Heart right ventricle (tissue), 16 donors: ENCODE measurements at regions not wholly inside any gene's neighbourhood (a gene's known extent, or its start where the extent isn't known, plus 50 kb on each side); places are given as distances from the start of the nearest gene placed in this dataset.

Experiments used
- ATAC-seq, 8 donors: fragments of 200-7000 bp; cut with Tn5 transposase; one replicate each; pipeline ENCODE4 v1.9.1; 2020; ENCODE audit warnings: mild to moderate bottlenecking in 8 of 8, moderate library complexity in 8 of 8, moderate number of reproducible peaks in 1 of 8
- DNase-seq, 2 donors: peaks; one replicate each; pipeline ENCODE4 v3.0.0-alpha.2; 2020
- H3K27ac ChIP-seq, 10 donors: fragments of 200-600 bp; sonication (generic) in 2 of 10; one replicate each; pipeline versions ENCODE4 v1.5.0 to v1.8.0; 2020 to 2022; ENCODE audit warnings: mild to moderate bottlenecking in 3 of 10
- H3K27me3 ChIP-seq, 7 donors: fragments of 200-600 bp; one replicate each; pipeline ENCODE4 v1.8.0; 2021 to 2022; ENCODE audit warnings: mild to moderate bottlenecking in 2 of 7
- H3K36me3 ChIP-seq, 9 donors: fragments of 200-600 bp; sonication (generic) in 1 of 9; one replicate each; pipeline versions ENCODE4 v1.5.0 to v1.8.0; 2020 to 2022; ENCODE audit warnings: mild to moderate bottlenecking in 2 of 9
- H3K4me1 ChIP-seq, 9 donors: fragments of 200-600 bp; sonication (generic) in 1 of 9; one replicate each; pipeline versions ENCODE4 v1.5.0 to v1.8.0; 2020 to 2022; ENCODE audit warnings: mild to moderate bottlenecking in 4 of 9
- H3K4me3 ChIP-seq, 10 donors: fragments of 200-600 bp; sonication (generic) in 2 of 10; one replicate each; pipeline versions ENCODE4 v1.5.0 to v1.8.0; 2020 to 2022; ENCODE audit warnings: mild to moderate bottlenecking in 7 of 10, moderate library complexity in 2 of 10
- H3K9me3 ChIP-seq, 11 donors: fragments of 200-600 bp in 10 of 11; sonication (generic) in 2 of 11; one replicate each; pipeline versions ENCODE4 v1.5.0 to v1.8.0; 2013 to 2022; ENCODE audit warnings: mild to moderate bottlenecking in 2 of 11, control low read depth in 1 of 11, moderate library complexity in 1 of 11
- WGBS, 2 donors: extraction: QIAGEN DNeasy Blood & Tissue Kit; methylation state at CpG; one replicate each; pipeline ENCODE4 v1.1.7; 2013; ENCODE audit warnings: inconsistent platforms in 1 of 2; 5-methylcytosine and 5-hydroxymethylcytosine counted together
- intact Hi-C, 10 donors: fragments of 100-400 bp; cut with DNase I; formaldehyde crosslinking; loops; one replicate each; pipeline versions ENCODE4 v1.11.1 to v1.14.2; 2022
- TF ChIP-seq, protein P1 (sequence below), 9 donors: fragments of 200-600 bp; sonication (generic) in 2 of 9; IDR thresholded peaks; one replicate each; pipeline versions ENCODE4 v1.5.0 to v1.8.0; 2021 to 2022; ENCODE audit warnings: antibody characterized with exemption in 9 of 9, mild to moderate bottlenecking in 5 of 9, moderate library complexity in 1 of 9
- donor health status: Arrhythmogenic right ventricular cardiomyopathy.
- donor health status: ischemic (EF 13 %, LVEDD 7.1; RV severe dilation, severe dysfunction).
- donor health status: healthy with polysubstance abuse.
- donor health status: DM: no; HTN: yes; CAD: no.
- donor health status: DM: no; HTN: no; CAD: no.
- donor health status: ischemic (EF 25% LVEDD 6.9; RV normal size, moderate dysfunction).
- donor health status: ischemic (EF 25% LVEDD 5.7; RV mildly dilated, moderate dysfunction).
- donor health status: healthy.
- donor health status: DM: yes; HTN: yes; CAD: no.
- donor health status: Ischemic cardiomyopathy.
- donor health status: ischemic (EF 35%, LVEDD 5.7; RV mildly dilated, moderate dysfunction).
- donor health status: nonischemic (EF 11% LVEDD 7.7; RV severe dilation, severe dysfunction).
- donor health status: DM: yes; HTN: yes; CAD: no.
- donor health status: PGD.
- donor health status: ischemic (EF 29% LVEDD 5.4; RV normal size, mild dysfunction).
- donor health status: nonischemic (EF 23%, LVEDD 6.1; RV moderate dilation, normal function).

DNA sequence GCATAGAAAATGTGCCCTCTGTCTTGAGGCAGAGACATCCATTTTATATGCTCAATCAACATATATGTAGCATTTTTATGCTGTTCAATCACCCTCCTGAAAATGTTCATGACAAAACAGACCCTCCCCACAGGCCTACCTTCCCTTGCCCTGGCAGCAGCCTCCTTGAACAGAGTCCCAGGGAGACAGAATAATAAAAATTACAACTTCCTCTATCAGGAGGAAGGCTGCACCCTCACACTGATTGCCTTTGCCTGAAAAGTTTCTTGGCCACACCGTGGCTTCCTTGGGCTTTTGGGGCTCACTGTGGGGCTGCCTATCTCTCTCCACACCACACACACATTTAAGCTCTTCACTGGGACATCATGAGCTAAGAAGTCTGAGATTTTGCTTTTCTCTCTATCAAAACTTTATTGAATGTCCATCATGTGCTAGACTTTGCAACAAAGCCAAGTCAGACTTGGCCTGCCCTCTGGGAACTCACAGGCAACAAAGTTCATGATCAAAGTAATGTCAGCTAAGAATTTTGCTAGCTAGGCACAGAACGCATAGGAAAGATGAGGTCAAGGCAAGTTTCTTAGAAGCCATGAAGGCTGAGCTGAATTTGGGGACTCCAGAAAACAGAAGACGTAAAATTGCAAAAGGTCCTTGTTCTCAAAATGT lies 101.6 kb downstream of the BCL2L11 start:
- 87 to 93% methylated on average over 3 of the region's 3 CpGs for WGBS, 2 donors
- DNase-seq: no peak
- peaks cover 0 to 19% (median 2%) of the 10 kb centered on the region in 9 donors for H3K4me1 ChIP-seq
- peaks cover 0 to under 1% (median 0%) of the 10 kb centered on the region in 9 donors for H3K36me3 ChIP-seq
- H3K27ac ChIP-seq: no peak overlapping the region
- TF ChIP-seq, protein P1, sequence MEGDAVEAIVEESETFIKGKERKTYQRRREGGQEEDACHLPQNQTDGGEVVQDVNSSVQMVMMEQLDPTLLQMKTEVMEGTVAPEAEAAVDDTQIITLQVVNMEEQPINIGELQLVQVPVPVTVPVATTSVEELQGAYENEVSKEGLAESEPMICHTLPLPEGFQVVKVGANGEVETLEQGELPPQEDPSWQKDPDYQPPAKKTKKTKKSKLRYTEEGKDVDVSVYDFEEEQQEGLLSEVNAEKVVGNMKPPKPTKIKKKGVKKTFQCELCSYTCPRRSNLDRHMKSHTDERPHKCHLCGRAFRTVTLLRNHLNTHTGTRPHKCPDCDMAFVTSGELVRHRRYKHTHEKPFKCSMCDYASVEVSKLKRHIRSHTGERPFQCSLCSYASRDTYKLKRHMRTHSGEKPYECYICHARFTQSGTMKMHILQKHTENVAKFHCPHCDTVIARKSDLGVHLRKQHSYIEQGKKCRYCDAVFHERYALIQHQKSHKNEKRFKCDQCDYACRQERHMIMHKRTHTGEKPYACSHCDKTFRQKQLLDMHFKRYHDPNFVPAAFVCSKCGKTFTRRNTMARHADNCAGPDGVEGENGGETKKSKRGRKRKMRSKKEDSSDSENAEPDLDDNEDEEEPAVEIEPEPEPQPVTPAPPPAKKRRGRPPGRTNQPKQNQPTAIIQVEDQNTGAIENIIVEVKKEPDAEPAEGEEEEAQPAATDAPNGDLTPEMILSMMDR (IDR thresholded peaks at IDR 0.05): no peak
- intact Hi-C loops: no loop called here
- no peak overlapping the region for H3K4me3 ChIP-seq
- no peaks in the 10 kb centered on the region for H3K9me3 ChIP-seq
- no peak for ATAC-seq
- H3K27me3 ChIP-seq: no peaks in the 10 kb centered on the region

DNA sequence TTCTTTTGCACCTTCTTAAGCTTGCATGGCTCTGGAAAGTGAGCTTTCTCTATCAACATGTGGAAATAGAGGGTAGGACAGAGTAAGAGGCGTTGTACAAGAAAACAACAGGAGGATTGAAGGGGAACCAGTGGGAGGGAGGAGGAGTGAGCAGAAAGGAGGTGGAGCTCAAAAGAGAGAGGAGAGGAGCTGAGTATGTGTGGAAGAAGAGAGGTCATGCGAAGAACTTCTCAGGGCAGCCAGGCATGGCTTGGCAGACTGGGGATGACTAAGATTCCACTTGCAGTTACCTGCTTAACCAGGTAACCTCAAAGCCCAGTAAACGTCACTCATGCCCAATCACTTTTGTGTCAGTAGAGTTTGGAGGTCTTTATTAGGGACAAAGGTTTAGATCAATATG lies 105.1 kb downstream of the BCL2L11 start:
- 95 to 98% methylated on average over 3 of the region's 3 CpGs for WGBS, 2 donors
- ATAC-seq (no peak), DNase-seq (no peak)
- Histone ChIP-seq H3K4me3 (no peak overlapping the region), H3K27me3 (no peaks in the 10 kb centered on the region), H3K27ac (no peak overlapping the region), H3K36me3 (no peaks in the 10 kb centered on the region), H3K9me3 (peaks cover 0 to 13% (median 5%) of the 10 kb centered on the region in 11 donors), H3K4me1 (peaks cover 0 to 27% (median 0%) of the 10 kb centered on the region in 9 donors)
- intact Hi-C loops: no loop called here
- TF ChIP-seq, protein P1 (IDR thresholded peaks at IDR 0.05): no peak

DNA sequence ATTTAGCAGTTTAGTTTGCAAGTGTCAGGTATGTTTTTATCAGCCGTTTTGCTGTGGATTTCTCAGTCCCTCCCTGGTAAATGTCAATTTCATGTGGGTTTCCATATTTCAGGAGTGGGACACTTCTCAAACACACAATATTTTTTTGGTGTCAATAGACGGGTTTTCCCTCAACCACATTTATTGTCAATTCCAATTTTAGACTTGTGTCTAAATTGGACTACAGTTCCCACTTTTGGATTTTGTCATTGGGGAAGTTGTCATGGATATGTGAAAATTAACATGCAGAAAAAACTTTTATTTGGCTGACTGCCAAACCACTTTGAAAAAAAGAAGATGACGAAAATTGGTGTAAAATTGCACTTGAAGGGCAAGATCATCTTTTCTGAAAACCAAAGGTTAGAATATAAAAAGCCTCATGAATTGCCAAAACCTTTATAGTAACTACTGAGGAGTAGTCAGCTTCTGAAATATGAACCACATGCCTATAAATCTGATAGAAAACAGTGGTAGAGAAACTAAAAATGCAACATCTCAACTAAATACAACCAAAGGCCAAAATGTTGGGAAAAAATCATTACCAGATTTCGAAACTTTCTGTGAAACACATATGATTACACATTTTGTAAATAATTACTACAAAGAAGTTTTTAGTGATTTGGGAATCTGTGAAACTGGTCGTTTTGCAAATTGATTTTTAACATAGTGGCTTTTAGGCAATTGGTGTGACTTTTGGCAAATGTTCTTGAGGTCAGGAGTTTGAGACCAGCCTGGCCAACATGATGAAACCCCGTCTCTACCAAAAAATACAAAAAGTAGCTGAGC lies 106.4 kb downstream of the BCL2L11 start:
- peaks cover 0 to 18% (median 0%) of the 10 kb centered on the region in 9 donors for H3K4me1 ChIP-seq
- intact Hi-C loops: no loop called here
- TF ChIP-seq, protein P1 (IDR thresholded peaks at IDR 0.05): no peak
- H3K27ac ChIP-seq: no peak overlapping the region
- no peak overlapping the region for H3K4me3 ChIP-seq
- H3K9me3 ChIP-seq: peaks cover 0 to 19% (median 5%) of the 10 kb centered on the region in 11 donors
- H3K36me3 ChIP-seq: no peaks in the 10 kb centered on the region
- ATAC-seq: no peak
- 81 to 85% methylated on average over 6 of the region's 6 CpGs for WGBS, 2 donors
- no peak for DNase-seq
- H3K27me3 ChIP-seq: no peaks in the 10 kb centered on the region

- Histone ChIP-seq H3K27me3 (no peaks in the 10 kb centered on the region), H3K4me3 (no peak overlapping the region), H3K4me1 (peaks cover 0 to 14% (median 0%) of the 10 kb centered on the region in 9 donors), H3K27ac (no peak overlapping the region), H3K9me3 (peaks cover 0 to 23% (median 5%) of the 10 kb centered on the region in 11 donors), H3K36me3 (no peaks in the 10 kb centered on the region)
- TF ChIP-seq, protein P1 (IDR thresholded peaks at IDR 0.05): no peak
- ATAC-seq (peak in 1 of 8 donors; percentile 47), DNase-seq (no peak)
- 68 to 87% methylated on average over 6 of the region's 6 CpGs for WGBS, 2 donors
- intact Hi-C loops: no loop called here
Observed at GRCh38 chr2:111227716-111228141, 107.0 kb downstream of the BCL2L11 start.
